Upper lobe of right lung (tissue), 1 donor: ENCODE measurements at regions not wholly inside any gene's neighbourhood (a gene's known extent, or its start where the extent isn't known, plus 50 kb on each side); places are given as distances from the start of the nearest gene placed in this dataset.
A peak's percentile ranks its signal among the peaks of the same experiment; 100 is the strongest.
"Not testable (repeated sequence)": the region's sequence is repeated elsewhere in the genome, so short reads cannot be mapped to it uniquely, and the experiment has no call there.

Source experiments
- ATAC-seq: fragments of 200-7000 bp; cut with Tn5 transposase; one replicate; pipeline ENCODE4 v1.9.1; 2020; ENCODE audit warnings: mild to moderate bottlenecking, moderate library complexity
- DNase-seq: peaks from one replicate; pipeline ENCODE4 v3.0.0-alpha.2; 2020
- H3K27ac ChIP-seq: fragments of 200-600 bp; one replicate; pipeline ENCODE4 v1.8.0; 2022
- H3K27me3 ChIP-seq: fragments of 200-600 bp; one replicate; pipeline ENCODE4 v1.8.0; 2022; ENCODE audit warnings: mild to moderate bottlenecking
- H3K36me3 ChIP-seq: fragments of 200-600 bp; one replicate; pipeline ENCODE4 v1.8.0; 2022
- H3K4me1 ChIP-seq: fragments of 200-600 bp; one replicate; pipeline ENCODE4 v1.8.0; 2022
- H3K4me3 ChIP-seq: fragments of 200-600 bp; one replicate; pipeline ENCODE4 v1.8.0; 2022; ENCODE audit warnings: mild to moderate bottlenecking
- H3K9me3 ChIP-seq: fragments of 200-600 bp; one replicate; pipeline ENCODE4 v1.8.0; 2022
- CTCF ChIP-seq: fragments of 200-600 bp; IDR thresholded peaks from one replicate; pipeline ENCODE4 v1.8.0; 2022; ENCODE audit warnings: antibody characterized with exemption
- intact Hi-C: fragments of 100-400 bp; cut with DNase I; formaldehyde crosslinking; loops from one replicate; pipeline ENCODE4 v1.11.0; 2022
- donor health status: DM: no; HTN: yes; CAD: no; lungs with severe emphysema.

GRCh38 chr10:4270116-4270515 is 485.1 kb upstream of the KLF6 start:
- H3K4me1 ChIP-seq = peaks cover 23% of the 10 kb centered on the region
- no peak overlapping the region for H3K4me3 ChIP-seq
- ATAC-seq = peak; percentile 87
- H3K9me3 ChIP-seq = no peaks in the 10 kb centered on the region
- H3K36me3 ChIP-seq = no peaks in the 10 kb centered on the region
- intact Hi-C loops = no loop called here
- H3K27ac ChIP-seq = no peak overlapping the region
- H3K27me3 ChIP-seq = no peaks in the 10 kb centered on the region
- TF ChIP-seq CTCF = no peak
- DNase-seq = no peak

GRCh38 chr10:4268490-4268889 is 483.5 kb upstream of the KLF6 start:
- H3K27ac ChIP-seq, ATAC-seq, DNase-seq, H3K4me3 ChIP-seq, intact Hi-C loops, H3K27me3 ChIP-seq, H3K36me3 ChIP-seq, H3K9me3 ChIP-seq: not testable (repeated sequence)
- H3K4me1 ChIP-seq = peaks cover 27% of the 10 kb centered on the region

GRCh38 chr10:4267086-4267773 is 482.2 kb upstream of the KLF6 start:
- DNase-seq (no peak), ATAC-seq (no peak)
- Histone ChIP-seq H3K4me1 (peaks cover 34% of the 10 kb centered on the region), H3K9me3 (no peaks in the 10 kb centered on the region), H3K27ac (no peak overlapping the region), H3K36me3 (no peaks in the 10 kb centered on the region), H3K27me3 (no peaks in the 10 kb centered on the region), H3K4me3 (no peak overlapping the region)
- intact Hi-C loops = no loop called here
- no peak for TF ChIP-seq CTCF

GRCh38 chr10:4266416-4267085 is 481.5 kb upstream of the KLF6 start:
- ATAC-seq = peak; percentile 76
- peaks cover 34% of the 10 kb centered on the region for H3K4me1 ChIP-seq
- intact Hi-C loops = no loop called here

GRCh38 chr10:4265964-4266363 is 481.0 kb upstream of the KLF6 start:
- Histone ChIP-seq H3K27me3 (no peaks in the 10 kb centered on the region), H3K4me1 (peaks cover 34% of the 10 kb centered on the region), H3K9me3 (no peaks in the 10 kb centered on the region), H3K27ac (no peak overlapping the region), H3K36me3 (no peaks in the 10 kb centered on the region), H3K4me3 (no peak overlapping the region)
- intact Hi-C loops = no loop called here
- no peak for ATAC-seq
- DNase-seq = no peak
- no peak for TF ChIP-seq CTCF

More at GRCh38 chr10:4266416-4267085, 481.5 kb upstream of the KLF6 start:
- no peak for DNase-seq
- Histone ChIP-seq H3K27ac (no peak overlapping the region), H3K27me3 (no peaks in the 10 kb centered on the region), H3K9me3 (no peaks in the 10 kb centered on the region), H3K36me3 (no peaks in the 10 kb centered on the region), H3K4me3 (no peak overlapping the region)
- no peak for TF ChIP-seq CTCF

GRCh38 chr10:4264209-4264865 is 479.3 kb upstream of the KLF6 start:
- H3K4me1 ChIP-seq = peaks cover 25% of the 10 kb centered on the region
- H3K27ac ChIP-seq = no peak overlapping the region

More at GRCh38 chr10:4264209-4264865, 479.3 kb upstream of the KLF6 start:
- Histone ChIP-seq H3K36me3 (no peaks in the 10 kb centered on the region), H3K4me3 (no peak overlapping the region), H3K9me3 (no peaks in the 10 kb centered on the region), H3K27me3 (no peaks in the 10 kb centered on the region)
- no peak for TF ChIP-seq CTCF
- ATAC-seq = no peak
- intact Hi-C loops = no loop called here
- no peak for DNase-seq
